Tibial artery (tissue), 4 donors: ENCODE measurements at regions not wholly inside any gene's neighbourhood (a gene's known extent, or its start where the extent isn't known, plus 50 kb on each side); places are given as distances from the start of the nearest gene placed in this dataset.

ENCODE experiments used
- DNase-seq, 2 donors: peaks; one replicate each; pipeline ENCODE4 v3.0.0-alpha.2; 2019
- H3K27ac ChIP-seq, 2 donors: fragments of 200-600 bp; sonication (generic) in 1 of 2; 1 replicate in 1 of 2; 2 replicates in 1 of 2; pipeline ENCODE4 v1.5.1; 2018 to 2019; ENCODE audit warnings: mild to moderate bottlenecking in 1 of 2
- H3K27me3 ChIP-seq, 2 donors: fragments of 200-600 bp; sonication (generic) in 1 of 2; one replicate each; pipeline versions ENCODE4 v1.5.1 to v1.6.0; 2016 to 2019
- H3K36me3 ChIP-seq, 3 donors: fragments of 200-600 bp; sonication (generic) in 2 of 3; one replicate each; pipeline ENCODE4 v1.5.1; 2016 to 2019; ENCODE audit warnings: mild to moderate bottlenecking in 2 of 3
- H3K4me1 ChIP-seq, 4 donors: fragments of 200-600 bp; sonication (generic) in 2 of 4; 1 replicate in 3 of 4; 2 replicates in 1 of 4; pipeline ENCODE4 v1.5.1; 2016 to 2019
- H3K4me3 ChIP-seq, 2 donors: fragments of 200-600 bp; sonication (generic) in 1 of 2; 1 replicate in 1 of 2; 2 replicates in 1 of 2; pipeline ENCODE4 v1.5.1; 2018 to 2019; ENCODE audit warnings: mild to moderate bottlenecking in 2 of 2
- H3K9me3 ChIP-seq, 3 donors: fragments of 200-600 bp; sonication (generic) in 1 of 3; one replicate each; pipeline ENCODE4 v1.5.1; 2016 to 2019
- CTCF ChIP-seq, 2 experiments: fragments of 200-600 bp in 1 of 2; fragments of 450-650 bp in 1 of 2; IDR thresholded peaks; one replicate each; pipeline ENCODE4 v1.5.1; 2017 to 2019; ENCODE audit warnings: antibody characterized with exemption in 2 of 2, mild to moderate bottlenecking in 1 of 2, moderate library complexity in 1 of 2
- intact Hi-C: fragments of 100-400 bp; cut with DNase I; formaldehyde crosslinking; loops from one replicate; pipeline ENCODE4 v1.15.0; 2023; ENCODE audit warnings: low total_unique reads

- Histone ChIP-seq H3K4me1 (peaks cover 0 to 4% (median 0%) of the 10 kb centered on the region in 4 donors), H3K36me3 (no peaks in the 10 kb centered on the region), H3K27me3 (no peaks in the 10 kb centered on the region), H3K9me3 (no peaks in the 10 kb centered on the region), H3K27ac (no peak overlapping the region), H3K4me3 (no peak overlapping the region)
- no peak for DNase-seq
- TF ChIP-seq CTCF (IDR thresholded peaks at IDR 0.05) = no peak
- intact Hi-C loops = no loop called here
These were observed 158.3 kb upstream of the AADAT start for GRCh38 chr4:170248029-170248428.

- Histone ChIP-seq H3K27ac (no peak overlapping the region), H3K4me3 (no peak overlapping the region), H3K27me3 (no peaks in the 10 kb centered on the region), H3K9me3 (no peaks in the 10 kb centered on the region), H3K36me3 (no peaks in the 10 kb centered on the region), H3K4me1 (peaks cover 0 to 8% (median 0%) of the 10 kb centered on the region in 4 donors)
- intact Hi-C loops = no loop called here
- no peak for TF ChIP-seq CTCF (IDR thresholded peaks at IDR 0.05)
- no peak for DNase-seq
These were observed 157.8 kb upstream of the AADAT start for GRCh38 chr4:170247596-170247995.

GRCh38 chr4:170243662-170244288 is 154.0 kb upstream of the AADAT start:
- no peak overlapping the region for H3K27ac ChIP-seq
- H3K9me3 ChIP-seq = no peaks in the 10 kb centered on the region
- H3K36me3 ChIP-seq = no peaks in the 10 kb centered on the region
- H3K4me3 ChIP-seq = no peak overlapping the region
- no peak for DNase-seq
- peaks cover 0 to 11% (median 0%) of the 10 kb centered on the region in 4 donors for H3K4me1 ChIP-seq
- no peak for TF ChIP-seq CTCF (IDR thresholded peaks at IDR 0.05)
- intact Hi-C loops = no loop called here
- H3K27me3 ChIP-seq = no peaks in the 10 kb centered on the region

GRCh38 chr4:170242471-170242870 is 152.7 kb upstream of the AADAT start:
- no peak overlapping the region for H3K4me3 ChIP-seq
- H3K27me3 ChIP-seq = no peaks in the 10 kb centered on the region
- H3K9me3 ChIP-seq = no peaks in the 10 kb centered on the region
- no peaks in the 10 kb centered on the region for H3K36me3 ChIP-seq
- intact Hi-C loops = no loop called here
- H3K4me1 ChIP-seq = peaks cover 0 to 11% (median 0%) of the 10 kb centered on the region in 4 donors
- no peak overlapping the region for H3K27ac ChIP-seq
- no peak for TF ChIP-seq CTCF (IDR thresholded peaks at IDR 0.05)
- DNase-seq = no peak

- DNase-seq = no peak
- no peaks in the 10 kb centered on the region for H3K36me3 ChIP-seq
- no peaks in the 10 kb centered on the region for H3K4me1 ChIP-seq
- no peak overlapping the region for H3K4me3 ChIP-seq
- no peaks in the 10 kb centered on the region for H3K27me3 ChIP-seq
- no peak overlapping the region for H3K27ac ChIP-seq
- no peak for TF ChIP-seq CTCF (IDR thresholded peaks at IDR 0.05)
- intact Hi-C loops = no loop called here
- H3K9me3 ChIP-seq = no peaks in the 10 kb centered on the region
These were observed 145.0 kb upstream of the AADAT start for GRCh38 chr4:170234800-170235199.

GRCh38 chr4:170231377-170231776 is 141.6 kb upstream of the AADAT start:
- intact Hi-C loops = no loop called here
- H3K27me3 ChIP-seq = no peaks in the 10 kb centered on the region
- H3K9me3 ChIP-seq = no peaks in the 10 kb centered on the region
- no peak for TF ChIP-seq CTCF (IDR thresholded peaks at IDR 0.05)
- H3K27ac ChIP-seq = no peak overlapping the region
- DNase-seq = no peak
- no peak overlapping the region for H3K4me3 ChIP-seq
- no peaks in the 10 kb centered on the region for H3K4me1 ChIP-seq
- H3K36me3 ChIP-seq = no peaks in the 10 kb centered on the region
